OCI-LY1 (cell line): ENCODE measurements at regions not wholly inside any gene's neighbourhood (a gene's known extent, or its start where the extent isn't known, plus 50 kb on each side); places are given as distances from the start of the nearest gene placed in this dataset.

Experiments
- H2AFZ ChIP-seq: fragments of 200-600 bp; sonication (generic), shearing (Covaris generic); 2 replicates; pipeline ENCODE4 v1.6.0; 2014; ENCODE audit warnings: antibody characterized with exemption, mild to moderate bottlenecking, low read length
- H3F3A ChIP-seq: fragments of 200-600 bp; sonication (generic), shearing (Covaris generic); 2 replicates; pipeline ENCODE4 v1.6.0; 2014; ENCODE audit warnings: mild to moderate bottlenecking, antibody characterized with exemption, low read length, moderate library complexity; ENCODE audit not compliant: insufficient read depth
- H3K27ac ChIP-seq: fragments of 200-600 bp; sonication (generic); 2 replicates; pipeline ENCODE4 v1.5.1; 2014; ENCODE audit warnings: low read length, mixed run types, mild to moderate bottlenecking, low read depth; ENCODE audit not compliant: poor library complexity, severe bottlenecking
- H3K27me3 ChIP-seq: fragments of 200-600 bp; sonication (generic); 2 replicates; pipeline ENCODE4 v1.6.0; 2014; ENCODE audit warnings: antibody characterized with exemption, mild to moderate bottlenecking, low read length, moderate library complexity; ENCODE audit not compliant: insufficient read depth
- H3K36me3 ChIP-seq: fragments of 200-600 bp; sonication (generic); 2 replicates; pipeline ENCODE4 v1.6.1; 2014; ENCODE audit warnings: mild to moderate bottlenecking, antibody characterized with exemption, low read length, moderate library complexity, mixed read lengths; ENCODE audit not compliant: insufficient read depth
- H3K4me1 ChIP-seq: fragments of 200-600 bp; sonication (generic); 2 replicates; pipeline ENCODE4 v1.5.1; 2014; ENCODE audit warnings: mild to moderate bottlenecking, low read length, moderate library complexity; ENCODE audit not compliant: insufficient read depth, severe bottlenecking
- H3K4me2 ChIP-seq: fragments of 200-600 bp; sonication (generic), shearing (Covaris generic); 2 replicates; pipeline ENCODE4 v1.6.1; 2014; ENCODE audit warnings: low read length
- H3K4me3 ChIP-seq: fragments of 200-600 bp; sonication (generic); 2 replicates; pipeline ENCODE4 v1.5.1; 2014; ENCODE audit warnings: low read length, low read depth, mild to moderate bottlenecking, mixed read lengths; ENCODE audit not compliant: poor library complexity, severe bottlenecking
- H3K79me2 ChIP-seq: fragments of 200-600 bp; shearing (Covaris generic); 2 replicates; pipeline ENCODE4 v1.6.1; 2016; ENCODE audit warnings: mixed run types, low read length, mixed read lengths; ENCODE audit not compliant: insufficient read depth
- H3K9ac ChIP-seq: fragments of 200-600 bp; sonication (generic), shearing (Covaris generic); 2 replicates; pipeline ENCODE4 v1.6.1; 2014; ENCODE audit warnings: mild to moderate bottlenecking, low read length, mixed read lengths
- H3K9me2 ChIP-seq: fragments of 200-600 bp; sonication (generic), shearing (Covaris generic); 2 replicates; pipeline ENCODE4 v1.6.1; 2014; ENCODE audit warnings: low read depth, mild to moderate bottlenecking, low read length, mixed read lengths
- H3K9me3 ChIP-seq: fragments of 200-600 bp; shearing (Covaris generic); 2 replicates; pipeline ENCODE4 v1.6.1; 2014; ENCODE audit warnings: low read length, mixed read lengths
- H4K20me1 ChIP-seq: fragments of 200-600 bp; sonication (generic), shearing (Covaris generic); 2 replicates; pipeline ENCODE4 v1.6.0; 2016; ENCODE audit warnings: mild to moderate bottlenecking, low read length; ENCODE audit not compliant: insufficient read depth
- EZH2 ChIP-seq: fragments of 200-600 bp; sonication (generic), shearing (Covaris generic); IDR thresholded peaks from 2 replicates; pipeline ENCODE4 v1.8.0; 2017; ENCODE audit warnings: borderline replicate concordance, mixed run types, mild to moderate bottlenecking, antibody characterized with exemption, low read length, moderate library complexity, mixed read lengths
- TF ChIP-seq, protein P1 (sequence below): fragments of 200-600 bp; sonication (generic), shearing (Covaris generic); IDR thresholded peaks from 2 replicates; pipeline ENCODE4 v1.5.1; 2017; ENCODE audit warnings: mild to moderate bottlenecking, antibody characterized with exemption, low read length, moderate library complexity, mixed read lengths

GRCh38 chr2:9732824-9733223 is 102.0 kb upstream of the YWHAQ start:
- Histone ChIP-seq H4K20me1 (no peaks in the 10 kb centered on the region), H3K4me3 (no peak overlapping the region)
- TF ChIP-seq EZH2: no peak
- TF ChIP-seq, protein P1, sequence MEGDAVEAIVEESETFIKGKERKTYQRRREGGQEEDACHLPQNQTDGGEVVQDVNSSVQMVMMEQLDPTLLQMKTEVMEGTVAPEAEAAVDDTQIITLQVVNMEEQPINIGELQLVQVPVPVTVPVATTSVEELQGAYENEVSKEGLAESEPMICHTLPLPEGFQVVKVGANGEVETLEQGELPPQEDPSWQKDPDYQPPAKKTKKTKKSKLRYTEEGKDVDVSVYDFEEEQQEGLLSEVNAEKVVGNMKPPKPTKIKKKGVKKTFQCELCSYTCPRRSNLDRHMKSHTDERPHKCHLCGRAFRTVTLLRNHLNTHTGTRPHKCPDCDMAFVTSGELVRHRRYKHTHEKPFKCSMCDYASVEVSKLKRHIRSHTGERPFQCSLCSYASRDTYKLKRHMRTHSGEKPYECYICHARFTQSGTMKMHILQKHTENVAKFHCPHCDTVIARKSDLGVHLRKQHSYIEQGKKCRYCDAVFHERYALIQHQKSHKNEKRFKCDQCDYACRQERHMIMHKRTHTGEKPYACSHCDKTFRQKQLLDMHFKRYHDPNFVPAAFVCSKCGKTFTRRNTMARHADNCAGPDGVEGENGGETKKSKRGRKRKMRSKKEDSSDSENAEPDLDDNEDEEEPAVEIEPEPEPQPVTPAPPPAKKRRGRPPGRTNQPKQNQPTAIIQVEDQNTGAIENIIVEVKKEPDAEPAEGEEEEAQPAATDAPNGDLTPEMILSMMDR: no peak

GRCh38 chr2:9734308-9734707 is 103.5 kb upstream of the YWHAQ start:
- Histone ChIP-seq H3K4me1 (no peaks in the 10 kb centered on the region), H3K36me3 (no peaks in the 10 kb centered on the region), H3K27ac (no peak overlapping the region), H3K79me2 (no peaks in the 10 kb centered on the region), H3K27me3 (no peaks in the 10 kb centered on the region), H3K9ac (no peak overlapping the region), H3K4me3 (no peak overlapping the region), H3F3A (no peaks in the 10 kb centered on the region), H3K4me2 (no peak overlapping the region), H4K20me1 (no peaks in the 10 kb centered on the region), H3K9me3 (0 out of 2 replicates have a peak, but pooled peaks cover 3% of the 10 kb centered on the region), H3K9me2 (no peaks in the 10 kb centered on the region), H2AFZ (no peak overlapping the region)
- TF ChIP-seq EZH2: no peak
- TF ChIP-seq, protein P1: no peak

More at GRCh38 chr2:9732824-9733223, 102.0 kb upstream of the YWHAQ start:
- Histone ChIP-seq H3K27me3 (no peaks in the 10 kb centered on the region; the same call in 1 of the 2 replicates), H3K9ac (no peak overlapping the region), H3K9me2 (no peaks in the 10 kb centered on the region), H3K36me3 (no peaks in the 10 kb centered on the region), H3K4me2 (no peak overlapping the region), H3F3A (no peaks in the 10 kb centered on the region), H2AFZ (no peak overlapping the region), H3K27ac (no peak overlapping the region), H3K4me1 (no peaks in the 10 kb centered on the region), H3K9me3 (0 out of 2 replicates have a peak, but pooled peaks cover 3% of the 10 kb centered on the region), H3K79me2 (no peaks in the 10 kb centered on the region)

- no peaks in the 10 kb centered on the region for H3K79me2 ChIP-seq
- H3F3A ChIP-seq: no peaks in the 10 kb centered on the region
- no peak overlapping the region for H3K9ac ChIP-seq
- H3K9me3 ChIP-seq: 0 out of 2 replicates have a peak, but pooled peaks cover 3% of the 10 kb centered on the region
- no peaks in the 10 kb centered on the region for H3K9me2 ChIP-seq
- TF ChIP-seq EZH2: no peak
- TF ChIP-seq, protein P1: no peak
- H4K20me1 ChIP-seq: no peaks in the 10 kb centered on the region
- H3K4me1 ChIP-seq: no peaks in the 10 kb centered on the region
- no peak overlapping the region for H3K4me3 ChIP-seq
- H3K4me2 ChIP-seq: no peak overlapping the region
- no peaks in the 10 kb centered on the region for H3K36me3 ChIP-seq
- no peaks in the 10 kb centered on the region for H3K27me3 ChIP-seq
- H3K27ac ChIP-seq: no peak overlapping the region
- H2AFZ ChIP-seq: no peak overlapping the region
Measured at GRCh38 chr2:9735335-9735734, 104.5 kb upstream of the YWHAQ start.
